AG09309 (cell line): ENCODE measurements at regions not wholly inside any gene's neighbourhood (a gene's known extent, or its start where the extent isn't known, plus 50 kb on each side); places are given as distances from the start of the nearest gene placed in this dataset.

Experiments
- DNase-seq: peaks from one replicate; pipeline ENCODE4 v3.0.0-alpha.2; 2010; ENCODE audit warnings: low read depth
- H3K4me3 ChIP-seq: 2 replicates; pipeline ENCODE4 v1.5.1; 2011; ENCODE audit warnings: mild to moderate bottlenecking, low read depth, low read length, moderate library complexity; ENCODE audit not compliant: control insufficient read depth
- CTCF ChIP-seq: IDR thresholded peaks from 2 replicates; pipeline ENCODE4 v1.5.1; 2011; ENCODE audit warnings: mild to moderate bottlenecking, low read depth, low read length, inconsistent platforms; ENCODE audit not compliant: insufficient read depth, control insufficient read depth; ENCODE audit errors: missing control alignments

GRCh38 chr6:166814390-166814789 is 142.0 kb downstream of the RNASET2 start:
- DNase-seq, result no peak
- no peak for TF ChIP-seq CTCF
- no peak overlapping the region for H3K4me3 ChIP-seq

DNA sequence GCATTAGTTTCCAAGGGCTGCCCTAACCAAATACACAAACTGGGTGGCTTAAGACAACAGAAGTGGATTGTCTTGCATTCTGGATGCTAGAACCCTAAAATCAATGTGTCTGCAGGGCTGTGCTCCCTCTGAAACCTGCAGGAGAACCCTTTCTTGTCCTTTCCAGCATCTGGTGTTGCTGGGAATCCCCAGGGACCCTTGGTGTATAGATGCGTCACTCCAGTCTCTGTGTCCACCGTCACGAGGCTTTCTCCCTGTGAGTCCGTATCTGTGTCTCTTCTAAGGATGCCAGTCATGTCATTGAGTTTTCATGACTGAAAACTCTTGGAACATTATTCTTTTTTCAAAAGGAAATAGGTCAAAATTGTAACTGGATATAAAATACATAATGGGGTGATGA is 142.9 kb downstream of the RNASET2 start:
- H3K4me3 ChIP-seq, result no peak overlapping the region

DNA sequence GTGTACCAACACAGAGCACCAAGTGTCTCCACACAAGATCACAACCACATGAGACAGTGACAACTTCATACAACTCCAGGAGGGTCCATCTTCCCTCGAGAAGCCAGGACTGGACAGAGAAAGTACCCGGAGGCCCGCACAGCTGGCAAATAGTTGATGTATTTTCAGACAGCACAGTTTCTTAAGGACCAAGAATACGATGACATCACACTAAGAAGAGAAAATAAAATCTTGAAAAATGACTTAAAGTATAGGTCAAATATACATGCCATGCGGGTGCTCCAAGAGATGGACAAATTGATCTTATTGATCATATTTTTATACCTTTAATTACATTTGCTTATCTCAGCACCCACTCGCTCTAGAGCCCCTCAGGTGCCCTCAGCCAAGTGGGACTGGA is 145.5 kb downstream of the RNASET2 start:
- no peak for DNase-seq
- H3K4me3 ChIP-seq, result no peak overlapping the region
- TF ChIP-seq CTCF, result no peak

More for the DNA sequence above, 142.9 kb downstream of the RNASET2 start:
- DNase-seq, result no peak
- no peak for TF ChIP-seq CTCF

GRCh38 chr6:166809721-166810120 is 146.6 kb downstream of the RNASET2 start:
- DNase-seq, result no peak
- no peak for TF ChIP-seq CTCF
- H3K4me3 ChIP-seq, result no peak overlapping the region

DNA sequence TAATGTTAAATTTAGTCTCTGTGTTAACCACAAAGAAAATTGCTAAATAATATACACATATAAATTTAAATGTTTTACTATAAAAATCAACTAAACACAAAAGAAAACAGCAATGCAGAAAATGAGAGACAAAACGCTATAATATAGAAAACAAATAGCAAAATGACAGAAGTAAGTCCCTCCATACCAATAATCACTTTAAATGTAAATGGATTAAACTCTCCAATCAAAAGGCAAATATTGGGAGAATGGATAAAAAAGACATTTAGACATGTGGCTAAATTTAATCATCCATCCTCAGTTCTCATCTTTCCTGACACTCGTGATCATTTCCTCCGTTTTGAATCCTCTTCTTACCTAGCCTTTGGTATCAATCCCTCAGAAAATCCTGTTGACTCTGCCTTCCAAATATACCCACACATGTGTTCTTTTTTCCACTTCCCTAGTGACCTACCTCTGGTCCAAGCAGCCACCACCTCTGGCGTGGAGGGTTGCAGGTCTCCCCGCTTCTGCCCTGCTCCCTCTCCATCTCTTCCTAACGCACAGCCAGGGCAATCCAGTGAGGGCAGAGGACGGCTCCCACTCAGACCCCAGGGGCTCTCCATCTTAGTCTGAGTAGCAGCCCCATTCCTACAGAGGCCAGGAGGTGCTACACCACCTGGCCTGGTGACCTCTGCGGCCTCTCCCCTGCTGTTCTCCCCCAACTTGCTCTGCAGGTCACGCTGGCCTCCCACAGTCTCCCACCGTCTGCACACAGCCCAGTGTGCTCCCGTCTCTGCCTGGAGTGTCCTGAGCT is 149.2 kb downstream of the RNASET2 start:
- DNase-seq, result no peak
- H3K4me3 ChIP-seq, result no peak overlapping the region
- TF ChIP-seq CTCF, result no peak

- DNase-seq, result no peak
- TF ChIP-seq CTCF, result no peak
These were observed 150.0 kb downstream of the RNASET2 start for GRCh38 chr6:166806217-166806838.

More at GRCh38 chr6:166806217-166806838, 150.0 kb downstream of the RNASET2 start:
- H3K4me3 ChIP-seq, result no peak overlapping the region
